SK-N-SH (cell line): ENCODE measurements at regions not wholly inside any gene's neighbourhood (a gene's known extent, or its start where the extent isn't known, plus 50 kb on each side); places are given as distances from the start of the nearest gene placed in this dataset.

Experiments
- EZH2phosphoT487 ChIP-seq: fragments of 200-600 bp; sonication (generic); IDR thresholded peaks from 2 replicates; pipeline ENCODE4 v1.6.1; 2017; ENCODE audit warnings: low read depth, mixed run types, mild to moderate bottlenecking, antibody characterized with exemption, moderate library complexity, borderline replicate concordance
- NFIC ChIP-seq: IDR thresholded peaks from 2 replicates; pipeline ENCODE4 v1.4.0; 2012; ENCODE audit warnings: borderline replicate concordance
- RAD21 ChIP-seq: IDR thresholded peaks from 2 replicates; pipeline ENCODE4 v1.6.1; 2012; ENCODE audit warnings: mild to moderate bottlenecking, low read length
- RCOR1 ChIP-seq: fragments of 150-350 bp; IDR thresholded peaks from 2 replicates; pipeline ENCODE4 v1.6.1; 2017; ENCODE audit warnings: antibody characterized with exemption, low read length
- SMC3 ChIP-seq: IDR thresholded peaks from 2 replicates; pipeline ENCODE4 v1.6.1; 2012; ENCODE audit warnings: low read depth, low read length, improper control_type of control experiment
- YY1 ChIP-seq: IDR thresholded peaks from 2 replicates; pipeline ENCODE4 v1.4.0; 2012; ENCODE audit warnings: low read depth, mild to moderate bottlenecking
- TF ChIP-seq, protein P1 (sequence below): IDR thresholded peaks from 2 replicates; pipeline ENCODE4; 2012
- TF ChIP-seq, protein P2 (sequence below): fragments of 150-350 bp; IDR thresholded peaks from 2 replicates; pipeline ENCODE4 v1.6.1; 2017; ENCODE audit warnings: antibody characterized with exemption, low read length, low read depth, borderline replicate concordance
- TF ChIP-seq, protein P3 (sequence below): fragments of 200-600 bp; sonication (generic); IDR thresholded peaks from 2 replicates; pipeline ENCODE4 v1.6.1; 2017; ENCODE audit warnings: antibody characterized with exemption, mild to moderate bottlenecking, moderate library complexity

DNA sequence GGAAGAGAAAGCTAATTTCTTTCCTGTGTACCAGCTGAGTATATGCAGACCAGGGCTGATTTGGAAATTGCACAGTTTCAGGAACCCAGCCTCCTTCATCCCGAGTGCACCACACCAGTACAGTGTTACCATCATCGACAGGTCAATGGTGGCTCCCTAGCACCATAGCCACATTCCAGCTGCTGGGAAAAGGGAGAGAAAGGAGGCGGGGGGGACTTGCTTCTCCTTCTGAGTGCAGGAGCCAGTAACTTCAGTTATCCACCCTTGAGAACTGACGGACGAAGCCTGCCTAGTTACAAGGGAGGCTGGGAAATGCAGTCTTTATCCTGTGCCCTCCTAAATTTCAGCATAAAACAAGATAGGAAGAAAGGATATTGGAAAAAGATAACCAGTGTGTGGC, 129.7 kb upstream of the PRICKLE2 start:
- TF ChIP-seq, protein P1, sequence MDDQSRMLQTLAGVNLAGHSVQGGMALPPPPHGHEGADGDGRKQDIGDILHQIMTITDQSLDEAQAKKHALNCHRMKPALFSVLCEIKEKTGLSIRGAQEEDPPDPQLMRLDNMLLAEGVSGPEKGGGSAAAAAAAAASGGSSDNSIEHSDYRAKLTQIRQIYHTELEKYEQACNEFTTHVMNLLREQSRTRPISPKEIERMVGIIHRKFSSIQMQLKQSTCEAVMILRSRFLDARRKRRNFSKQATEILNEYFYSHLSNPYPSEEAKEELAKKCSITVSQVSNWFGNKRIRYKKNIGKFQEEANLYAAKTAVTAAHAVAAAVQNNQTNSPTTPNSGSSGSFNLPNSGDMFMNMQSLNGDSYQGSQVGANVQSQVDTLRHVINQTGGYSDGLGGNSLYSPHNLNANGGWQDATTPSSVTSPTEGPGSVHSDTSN: no peak
- TF ChIP-seq NFIC: no peak
- TF ChIP-seq, protein P2, sequence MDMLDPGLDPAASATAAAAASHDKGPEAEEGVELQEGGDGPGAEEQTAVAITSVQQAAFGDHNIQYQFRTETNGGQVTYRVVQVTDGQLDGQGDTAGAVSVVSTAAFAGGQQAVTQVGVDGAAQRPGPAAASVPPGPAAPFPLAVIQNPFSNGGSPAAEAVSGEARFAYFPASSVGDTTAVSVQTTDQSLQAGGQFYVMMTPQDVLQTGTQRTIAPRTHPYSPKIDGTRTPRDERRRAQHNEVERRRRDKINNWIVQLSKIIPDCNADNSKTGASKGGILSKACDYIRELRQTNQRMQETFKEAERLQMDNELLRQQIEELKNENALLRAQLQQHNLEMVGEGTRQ: no peak
- TF ChIP-seq SMC3: no peak
- TF ChIP-seq, protein P3, sequence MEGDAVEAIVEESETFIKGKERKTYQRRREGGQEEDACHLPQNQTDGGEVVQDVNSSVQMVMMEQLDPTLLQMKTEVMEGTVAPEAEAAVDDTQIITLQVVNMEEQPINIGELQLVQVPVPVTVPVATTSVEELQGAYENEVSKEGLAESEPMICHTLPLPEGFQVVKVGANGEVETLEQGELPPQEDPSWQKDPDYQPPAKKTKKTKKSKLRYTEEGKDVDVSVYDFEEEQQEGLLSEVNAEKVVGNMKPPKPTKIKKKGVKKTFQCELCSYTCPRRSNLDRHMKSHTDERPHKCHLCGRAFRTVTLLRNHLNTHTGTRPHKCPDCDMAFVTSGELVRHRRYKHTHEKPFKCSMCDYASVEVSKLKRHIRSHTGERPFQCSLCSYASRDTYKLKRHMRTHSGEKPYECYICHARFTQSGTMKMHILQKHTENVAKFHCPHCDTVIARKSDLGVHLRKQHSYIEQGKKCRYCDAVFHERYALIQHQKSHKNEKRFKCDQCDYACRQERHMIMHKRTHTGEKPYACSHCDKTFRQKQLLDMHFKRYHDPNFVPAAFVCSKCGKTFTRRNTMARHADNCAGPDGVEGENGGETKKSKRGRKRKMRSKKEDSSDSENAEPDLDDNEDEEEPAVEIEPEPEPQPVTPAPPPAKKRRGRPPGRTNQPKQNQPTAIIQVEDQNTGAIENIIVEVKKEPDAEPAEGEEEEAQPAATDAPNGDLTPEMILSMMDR: no peak
- TF ChIP-seq RCOR1: no peak
- TF ChIP-seq YY1: no peak
- TF ChIP-seq EZH2phosphoT487: no peak
- no peak for TF ChIP-seq RAD21
